Superior temporal gyrus (tissue), 1 donor: ENCODE measurements at regions not wholly inside any gene's neighbourhood (a gene's known extent, or its start where the extent isn't known, plus 50 kb on each side); places are given as distances from the start of the nearest gene placed in this dataset.
"Not testable (repeated sequence)": the region's sequence is repeated elsewhere in the genome, so short reads cannot be mapped to it uniquely, and the experiment has no call there.

ENCODE experiments used
- DNase-seq: peaks from one replicate; pipeline ENCODE4 v3.0.0-alpha.2; 2016; ENCODE audit errors: extremely low spot score

DNA sequence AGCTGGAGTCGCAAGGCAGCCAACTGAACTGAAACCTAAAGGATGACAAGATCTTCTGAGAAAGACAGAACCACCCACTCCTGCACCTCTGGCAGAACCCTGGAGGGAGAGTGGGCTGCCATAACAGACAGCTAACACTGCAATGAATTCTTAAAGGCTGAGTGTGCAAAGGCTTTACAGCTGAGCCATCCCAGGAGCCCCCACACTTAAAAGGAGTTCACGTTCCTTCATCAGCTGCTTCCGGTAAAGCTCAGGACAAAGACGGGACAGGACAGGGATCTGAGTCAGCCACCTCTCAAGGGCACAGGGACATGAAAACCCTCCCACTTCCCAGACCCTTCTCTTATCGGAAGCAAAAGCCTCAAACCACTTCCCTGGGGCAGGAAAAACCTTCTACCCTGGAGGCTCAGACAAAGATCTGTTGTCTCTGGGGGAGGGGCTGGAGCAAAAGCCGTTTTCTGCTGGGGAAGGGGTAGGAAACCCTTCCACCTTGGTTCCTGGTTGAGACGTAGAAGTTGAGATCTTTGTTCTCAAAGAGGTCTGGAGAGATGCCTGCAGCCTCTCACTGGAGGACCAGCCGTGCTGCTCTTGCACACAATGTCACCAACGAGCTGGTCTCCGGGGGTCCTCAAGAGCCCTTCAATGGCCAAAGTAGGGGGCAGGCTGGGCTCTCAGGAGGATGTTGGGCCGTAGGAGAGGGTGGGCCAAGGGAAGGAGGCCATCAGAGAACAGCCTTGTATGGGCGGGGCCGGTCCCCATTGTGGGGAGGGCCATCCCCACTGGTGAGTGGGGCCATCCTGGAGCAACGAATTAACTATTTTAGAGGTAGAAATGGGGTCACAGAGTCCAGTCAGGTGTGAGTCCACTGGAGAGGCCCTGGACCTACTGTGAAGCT lies 452.4 kb downstream of the PTPRU start:
- DNase-seq, result no peak

DNA sequence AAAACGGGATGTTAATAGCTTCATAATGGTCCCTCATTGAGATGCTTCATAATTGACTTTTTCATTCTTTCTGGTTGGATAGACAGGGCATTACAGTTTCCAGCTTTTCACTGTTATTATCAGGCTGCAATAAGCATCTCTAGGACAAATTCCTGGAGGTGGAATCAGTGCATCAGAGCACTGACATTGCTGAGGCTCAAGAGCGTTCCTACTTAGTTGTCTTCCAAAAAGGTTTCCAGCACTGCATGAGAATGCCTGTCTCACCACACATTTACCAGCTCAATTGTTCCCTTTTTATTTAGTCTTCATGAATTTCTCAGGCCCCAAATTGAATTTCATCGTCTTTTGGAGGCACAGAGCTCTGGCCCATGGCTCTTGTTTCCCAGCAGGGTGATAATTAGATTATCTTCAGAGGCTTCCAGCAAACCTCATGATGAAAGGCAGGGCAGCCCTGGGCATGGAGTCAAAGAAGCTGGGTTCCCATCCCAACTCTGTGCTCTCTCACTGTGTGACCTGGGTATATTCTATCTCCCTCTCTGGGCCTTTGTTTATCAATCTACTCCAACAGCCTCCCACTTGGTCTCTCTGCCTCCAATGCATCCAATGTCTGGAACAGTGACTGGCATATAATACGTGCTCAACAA lies 451.4 kb downstream of the PTPRU start:
- no peak for DNase-seq

DNA sequence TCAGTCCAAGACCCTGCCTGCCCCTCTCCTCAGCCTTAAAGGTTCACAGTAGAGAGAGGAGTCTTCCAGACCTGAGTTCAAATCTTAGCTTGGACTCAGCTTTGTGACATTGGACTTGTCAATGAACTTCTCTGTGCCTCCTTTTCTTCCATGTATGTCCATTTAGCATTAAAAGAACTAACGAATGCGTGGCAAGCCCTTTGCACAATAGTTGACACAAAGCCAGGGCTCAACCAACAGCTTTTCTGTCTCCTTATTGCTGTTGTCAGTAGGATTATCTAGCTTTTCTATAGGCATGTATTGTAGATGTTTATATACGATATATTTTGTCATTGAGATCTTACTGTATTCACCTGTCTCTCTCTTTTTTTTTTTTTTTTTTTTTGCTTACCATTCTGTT lies 450.8 kb downstream of the PTPRU start:
- no peak for DNase-seq

DNA sequence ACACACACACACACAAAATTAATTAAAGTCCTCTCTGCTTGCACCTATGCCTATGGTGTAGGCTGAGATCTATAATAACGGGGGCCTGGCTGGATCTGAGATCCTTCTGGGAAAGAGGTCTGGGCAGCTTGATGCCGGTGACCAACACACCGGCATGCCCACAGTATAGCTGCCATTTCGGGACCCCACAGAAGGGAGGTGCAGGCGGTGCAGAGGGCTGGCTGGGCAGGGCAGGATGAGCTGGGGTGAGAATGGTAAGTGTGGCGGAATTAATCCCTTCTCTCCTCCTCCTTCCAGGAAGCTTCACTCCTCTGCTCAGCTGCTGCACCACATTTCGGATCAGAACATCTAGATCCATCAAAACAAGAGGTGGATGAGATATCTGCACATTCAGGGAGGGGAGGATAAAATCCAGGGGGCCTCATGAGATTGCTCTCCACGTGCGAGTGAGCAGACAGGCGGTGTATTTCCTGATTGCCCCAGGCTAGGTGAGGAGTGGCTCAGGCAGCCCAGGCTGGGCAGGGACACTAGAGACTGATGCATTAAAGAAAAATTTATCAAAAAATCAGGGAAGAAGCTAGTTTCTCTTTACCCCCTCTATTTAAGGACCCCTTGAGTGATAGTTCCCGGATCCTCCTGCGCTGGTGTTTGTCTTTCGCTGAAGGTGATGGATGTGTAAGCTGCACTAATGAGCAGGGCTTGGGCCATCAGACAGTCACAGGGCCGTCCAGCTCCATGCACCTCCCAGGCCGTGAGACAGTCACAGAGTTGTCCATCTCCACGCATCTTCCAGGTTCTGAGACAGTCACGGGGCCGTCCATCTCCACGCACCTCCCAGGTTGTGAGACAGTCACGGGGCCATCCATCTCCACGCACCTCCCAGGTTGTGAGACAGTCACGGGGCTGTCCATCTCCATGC lies 449.9 kb downstream of the PTPRU start:
- no peak for DNase-seq

DNA sequence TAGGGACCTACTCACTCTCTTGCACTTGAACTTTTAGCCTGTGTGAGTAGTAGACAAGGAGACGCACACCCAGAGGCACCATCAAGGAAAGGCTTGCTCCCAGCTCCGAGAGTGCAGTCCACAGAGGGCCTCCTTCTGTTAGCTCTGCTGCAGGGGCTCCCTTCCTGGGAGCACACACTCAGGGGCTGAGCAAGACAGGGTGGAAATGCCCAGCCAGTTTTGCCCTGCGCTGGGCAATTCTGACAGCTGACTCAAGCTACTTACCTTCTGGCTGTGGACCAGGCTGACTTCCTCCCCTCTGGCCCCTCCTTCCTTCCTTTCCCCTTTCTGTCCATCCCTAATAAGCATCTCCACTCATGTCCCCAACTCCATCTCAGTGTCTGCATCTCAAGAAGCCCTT lies 449.1 kb downstream of the PTPRU start:
- DNase-seq, result no peak

DNA sequence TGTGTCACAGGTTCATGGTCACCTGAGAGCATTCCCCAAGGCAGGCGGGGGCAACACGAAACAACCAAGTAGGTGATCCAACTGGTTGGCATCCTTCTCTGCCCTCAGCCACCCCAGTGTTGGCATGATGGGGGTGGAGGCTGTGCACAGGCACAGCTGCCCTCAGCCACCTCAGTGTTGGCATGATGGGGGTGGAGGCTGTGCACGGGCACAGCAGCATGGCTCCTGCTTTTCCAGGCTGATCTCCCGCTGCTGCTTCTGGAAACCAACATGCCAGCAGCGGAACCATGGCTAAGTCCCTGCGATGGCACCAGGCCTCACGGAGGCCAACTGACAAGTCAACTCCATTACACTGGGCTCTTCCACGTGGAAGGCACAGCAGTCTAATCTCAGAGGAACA lies 447.8 kb downstream of the PTPRU start:
- DNase-seq, result no peak

DNA sequence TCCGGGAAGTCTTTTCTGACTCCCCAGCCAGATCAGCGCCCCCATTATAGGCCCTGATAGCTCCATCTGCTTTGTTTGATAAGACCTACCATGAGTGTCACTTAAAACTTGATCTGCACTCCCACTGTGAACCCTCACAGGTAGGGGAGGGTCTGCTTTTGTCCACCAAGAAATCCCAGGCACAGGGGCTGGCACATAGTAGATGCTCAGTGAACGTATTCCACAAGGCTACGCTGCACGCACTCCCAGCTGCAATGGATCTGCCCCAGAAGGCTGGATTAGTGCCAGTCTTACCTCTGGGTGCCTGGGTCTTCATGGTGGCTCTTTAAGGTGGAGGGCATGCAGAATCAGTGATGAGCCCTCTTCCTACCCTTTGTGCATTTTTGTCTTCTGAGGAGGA lies 447.1 kb downstream of the PTPRU start:
- no peak for DNase-seq

DNA sequence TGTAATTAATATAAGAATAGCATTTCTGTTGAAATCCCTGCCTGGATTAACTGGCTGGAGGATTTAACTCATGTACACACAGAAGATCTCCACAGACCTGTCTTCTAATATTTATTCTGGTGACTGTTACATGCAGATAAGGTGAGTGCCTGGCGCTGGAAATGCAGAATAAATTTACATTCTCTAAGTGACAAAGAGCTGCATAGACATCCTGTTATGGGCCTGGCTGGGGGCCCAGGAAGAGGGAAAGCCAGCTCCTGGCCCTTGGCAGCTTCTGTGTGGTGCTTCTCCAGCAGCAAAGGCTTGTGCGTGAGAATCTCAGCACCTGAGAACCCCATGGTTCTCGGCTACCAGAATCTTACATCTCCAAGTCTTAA lies 446.6 kb downstream of the PTPRU start:
- peak; percentile 27 for DNase-seq

DNA sequence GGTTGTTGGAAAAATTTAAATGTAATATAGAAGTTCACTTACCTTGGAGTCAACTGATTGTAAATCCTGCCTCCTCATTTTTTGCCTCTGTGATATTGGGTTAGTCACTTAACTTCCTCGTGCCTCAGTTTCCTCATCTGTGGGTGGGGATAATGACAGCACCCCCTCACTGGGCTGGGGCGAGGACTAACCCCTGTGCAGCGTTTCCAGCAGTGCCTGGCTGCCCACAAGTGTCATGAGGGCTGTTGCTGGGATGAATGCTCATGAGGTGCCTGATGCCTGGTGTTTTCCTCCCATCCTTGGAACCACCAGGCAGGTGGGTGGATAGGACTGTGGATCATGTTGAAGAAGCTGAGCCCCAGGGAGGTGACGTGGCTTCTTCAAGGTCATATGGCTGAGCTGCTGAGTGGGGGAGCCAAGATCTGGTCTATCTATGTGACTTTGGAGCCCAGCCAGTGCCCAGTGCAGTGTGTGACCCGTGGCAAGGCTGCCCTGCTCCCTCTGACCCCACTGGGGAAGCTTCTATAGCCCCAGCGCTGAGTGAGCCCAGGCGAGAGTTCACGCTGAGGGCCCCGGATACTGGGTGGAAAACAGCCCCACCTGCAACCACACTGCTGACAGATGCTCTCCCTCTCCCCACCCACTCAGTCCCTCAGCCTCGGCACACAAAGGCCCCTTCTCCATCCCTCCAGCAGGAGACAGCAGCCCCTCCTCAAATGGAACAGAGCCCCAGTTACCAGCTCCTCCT lies 446.0 kb downstream of the PTPRU start:
- DNase-seq, result no peak

DNA sequence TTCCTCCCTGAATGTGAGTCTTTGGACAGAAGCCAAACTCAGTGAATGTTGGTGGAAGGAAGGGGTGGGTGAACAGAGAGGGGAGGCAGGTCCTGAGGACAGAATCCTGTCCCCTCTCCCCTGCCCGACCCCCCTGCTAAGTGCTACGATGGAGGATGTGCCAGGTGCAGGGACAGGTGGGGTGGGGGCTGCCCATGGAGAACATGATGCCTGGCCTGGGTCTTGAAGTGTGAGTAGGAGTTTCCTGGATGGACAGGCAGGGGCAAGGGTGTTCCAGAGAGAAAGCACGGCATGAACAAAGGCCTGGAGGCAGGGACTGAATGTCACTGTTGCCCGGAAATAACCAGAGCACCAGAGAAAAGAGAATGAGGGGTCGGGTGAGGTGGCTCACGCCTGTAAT lies 445.1 kb downstream of the PTPRU start:
- not testable (repeated sequence) for DNase-seq

DNA sequence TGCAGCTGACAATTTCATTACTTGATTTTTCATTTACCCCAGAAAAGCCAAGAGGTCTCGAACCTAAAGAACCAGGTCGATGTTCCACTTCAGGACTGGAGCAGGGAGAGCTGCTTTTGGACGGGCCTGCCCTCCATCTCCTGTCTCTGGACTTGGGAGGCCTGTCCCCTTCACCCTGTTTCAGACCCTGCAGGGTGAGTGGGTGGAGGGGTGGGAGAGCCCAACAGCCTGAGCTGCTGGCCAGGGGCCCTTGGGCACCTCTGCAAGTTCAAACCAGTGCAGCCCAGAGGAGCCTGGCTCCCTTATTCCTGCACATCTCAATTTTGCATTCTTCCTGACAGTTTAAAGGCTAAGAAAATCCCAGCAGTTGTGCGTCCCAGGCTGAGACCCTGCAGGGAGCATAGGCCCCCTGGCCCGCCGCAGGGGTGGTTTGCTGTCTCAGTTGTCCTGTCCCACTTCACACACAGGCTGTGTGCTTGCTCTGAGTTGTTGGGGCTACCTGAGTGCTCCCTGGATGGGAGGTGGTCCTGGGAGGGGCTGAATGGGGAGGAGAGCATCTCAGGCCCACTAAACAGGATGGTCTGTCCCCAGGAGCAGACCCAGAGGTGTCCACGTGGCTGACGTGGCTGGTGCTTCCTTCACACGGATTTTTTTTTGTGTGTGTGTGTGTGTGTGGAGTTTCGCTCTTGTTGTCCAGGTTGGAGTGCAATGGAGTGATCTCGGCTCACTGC lies 443.7 kb downstream of the PTPRU start:
- DNase-seq, result no peak

DNA sequence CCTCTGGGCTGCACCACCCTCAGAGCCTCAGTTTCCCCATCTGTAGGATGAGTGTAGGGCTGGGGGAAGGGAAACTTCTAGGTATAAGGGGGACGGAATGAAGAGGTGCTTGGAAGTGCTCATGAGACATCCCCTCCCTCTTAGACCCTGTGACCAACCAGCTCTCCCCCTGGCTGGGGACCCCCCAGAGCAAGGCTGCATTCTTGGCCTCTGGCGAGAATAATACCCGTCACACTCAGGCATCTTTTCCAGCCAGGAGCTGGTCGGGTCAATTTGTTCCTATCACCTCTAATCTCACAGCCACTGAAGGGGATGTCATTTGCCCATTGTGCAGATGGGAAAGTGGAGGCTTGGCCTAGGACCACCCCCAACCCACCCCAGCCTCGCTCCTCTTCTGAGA lies 443.0 kb downstream of the PTPRU start:
- no peak for DNase-seq

DNA sequence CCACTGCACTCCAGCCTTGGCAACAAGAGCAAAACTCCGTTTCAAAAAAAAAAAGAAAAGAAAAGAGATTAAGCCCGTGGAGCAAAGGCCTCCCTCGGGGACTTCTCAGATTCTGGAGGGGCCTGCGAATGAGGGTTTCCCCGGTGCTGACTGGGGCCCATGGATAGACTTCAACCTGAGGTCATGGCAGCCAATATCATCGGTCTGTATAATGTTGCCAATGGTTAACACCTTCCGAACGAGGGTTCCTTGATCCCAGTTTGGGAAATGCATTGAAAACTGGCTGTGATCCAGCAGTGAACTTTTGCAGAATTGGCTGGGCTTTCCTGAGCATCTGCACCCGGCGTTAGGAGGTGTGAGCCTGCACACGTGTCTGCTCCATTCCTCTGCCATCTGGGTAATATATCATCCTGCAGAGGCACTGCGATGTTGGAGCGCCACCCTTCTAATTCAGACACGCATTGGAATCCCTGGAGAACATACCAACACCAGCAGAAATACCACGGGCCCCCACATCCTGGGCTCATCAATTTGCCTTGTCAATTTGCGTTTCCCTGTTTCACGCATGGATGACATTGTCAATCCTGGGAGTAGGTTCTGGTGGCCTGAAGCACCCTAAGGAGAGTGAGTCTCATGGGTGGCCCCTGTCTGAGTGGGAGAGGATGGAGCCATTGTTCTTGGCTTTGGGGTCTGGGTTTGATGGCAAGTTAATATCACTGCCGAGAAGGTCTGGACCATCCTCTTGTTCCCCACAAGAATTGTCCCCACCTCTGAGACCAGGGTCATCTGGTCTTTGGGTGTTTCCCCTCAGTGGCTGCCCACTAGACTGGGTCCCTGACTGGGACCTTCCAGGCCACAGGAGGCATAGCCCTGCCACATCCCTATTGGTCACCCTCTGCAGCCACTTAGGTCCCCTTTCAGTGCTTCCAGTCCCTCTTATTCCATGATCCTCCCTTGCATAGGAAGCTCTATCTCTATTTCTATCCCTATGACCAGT lies 441.0 kb downstream of the PTPRU start:
- DNase-seq, result no peak

DNA sequence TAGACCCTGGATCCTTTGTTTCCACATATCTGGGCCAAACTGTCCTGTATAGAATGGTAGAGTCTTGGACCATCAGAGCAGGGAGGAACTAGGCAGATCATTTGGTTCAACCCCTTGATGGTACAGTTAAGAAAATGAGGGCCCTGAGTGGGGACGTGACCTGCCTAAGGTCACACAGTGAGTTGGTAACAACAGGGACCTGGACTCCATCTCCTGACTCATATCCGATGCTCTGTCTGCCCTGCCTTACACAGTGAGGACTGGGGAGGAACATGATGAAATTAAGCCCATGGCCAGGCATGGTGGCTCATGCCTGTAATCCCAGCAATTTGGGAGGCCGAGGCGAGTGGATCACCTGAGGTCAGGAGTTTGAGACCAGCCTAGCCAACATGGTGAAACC lies 440.2 kb downstream of the PTPRU start:
- DNase-seq, result no peak

DNA sequence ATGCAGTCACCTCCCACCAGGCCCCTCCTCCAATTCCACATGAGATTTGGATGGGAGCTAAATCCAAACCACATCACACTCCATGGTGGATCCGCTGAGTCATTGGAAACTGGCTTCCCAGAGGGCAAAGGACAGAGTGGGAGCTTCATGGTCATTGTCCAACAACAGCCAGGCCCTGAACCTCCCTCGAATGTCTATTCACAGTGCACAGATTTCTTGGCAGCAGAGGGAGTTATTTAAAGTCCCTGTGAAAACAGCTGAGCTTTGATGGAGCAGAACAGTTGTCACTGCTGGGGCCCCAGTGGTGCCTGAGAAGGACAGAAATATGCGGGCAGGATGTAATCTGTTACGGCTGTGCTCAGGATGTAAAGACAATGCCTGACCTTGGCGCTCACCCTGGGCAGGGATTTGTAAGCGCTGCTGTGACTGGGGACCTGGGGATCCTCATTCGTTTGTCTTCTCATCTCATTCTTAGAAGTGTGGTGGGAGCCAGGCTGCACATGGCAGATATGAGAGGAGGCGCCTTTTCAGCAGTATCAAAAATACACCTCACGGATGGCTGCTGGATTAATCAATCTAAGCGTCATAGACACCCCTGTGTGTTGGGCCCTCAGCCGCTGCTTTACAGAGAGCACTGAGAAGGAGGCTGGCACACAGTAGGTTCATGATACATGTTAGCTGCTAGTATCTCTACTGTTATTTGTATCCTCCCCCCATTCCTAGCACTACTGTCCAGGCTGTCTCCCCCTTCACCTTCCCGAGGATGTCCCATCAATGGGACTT lies 439.4 kb downstream of the PTPRU start:
- no peak for DNase-seq

DNA sequence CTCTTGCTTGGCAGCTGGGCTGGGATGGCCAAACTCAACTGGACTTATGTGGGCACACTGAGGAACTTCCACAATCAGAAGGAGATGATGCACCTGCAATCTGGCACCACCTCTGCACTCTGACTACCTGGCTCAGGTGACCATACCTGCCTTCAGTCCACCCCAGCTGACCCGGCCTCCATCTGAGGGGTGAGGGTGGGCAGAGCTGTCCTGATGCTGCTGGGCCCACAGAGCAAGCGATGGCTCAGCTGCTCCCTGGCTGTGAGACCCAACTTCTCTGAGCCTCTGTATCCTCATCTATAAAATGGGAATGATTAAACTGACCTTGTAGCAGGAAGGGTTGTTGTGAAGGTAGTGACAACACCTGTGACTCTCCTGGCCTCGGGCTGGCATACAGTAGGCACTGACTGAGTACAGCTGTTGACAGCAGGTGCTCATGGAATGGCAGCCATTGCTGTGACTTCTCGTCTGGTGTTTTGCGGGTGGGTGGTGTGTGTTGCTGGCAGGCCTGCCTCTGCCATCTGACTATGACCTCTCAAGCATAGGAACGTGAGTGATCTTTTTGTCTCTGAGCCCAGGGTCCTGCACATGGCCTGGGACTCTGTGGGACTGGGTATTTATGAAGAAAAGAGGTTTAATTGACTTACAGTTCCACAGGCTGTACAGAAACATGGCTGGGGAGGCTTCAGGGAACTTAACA lies 438.5 kb downstream of the PTPRU start:
- DNase-seq, result no peak

DNA sequence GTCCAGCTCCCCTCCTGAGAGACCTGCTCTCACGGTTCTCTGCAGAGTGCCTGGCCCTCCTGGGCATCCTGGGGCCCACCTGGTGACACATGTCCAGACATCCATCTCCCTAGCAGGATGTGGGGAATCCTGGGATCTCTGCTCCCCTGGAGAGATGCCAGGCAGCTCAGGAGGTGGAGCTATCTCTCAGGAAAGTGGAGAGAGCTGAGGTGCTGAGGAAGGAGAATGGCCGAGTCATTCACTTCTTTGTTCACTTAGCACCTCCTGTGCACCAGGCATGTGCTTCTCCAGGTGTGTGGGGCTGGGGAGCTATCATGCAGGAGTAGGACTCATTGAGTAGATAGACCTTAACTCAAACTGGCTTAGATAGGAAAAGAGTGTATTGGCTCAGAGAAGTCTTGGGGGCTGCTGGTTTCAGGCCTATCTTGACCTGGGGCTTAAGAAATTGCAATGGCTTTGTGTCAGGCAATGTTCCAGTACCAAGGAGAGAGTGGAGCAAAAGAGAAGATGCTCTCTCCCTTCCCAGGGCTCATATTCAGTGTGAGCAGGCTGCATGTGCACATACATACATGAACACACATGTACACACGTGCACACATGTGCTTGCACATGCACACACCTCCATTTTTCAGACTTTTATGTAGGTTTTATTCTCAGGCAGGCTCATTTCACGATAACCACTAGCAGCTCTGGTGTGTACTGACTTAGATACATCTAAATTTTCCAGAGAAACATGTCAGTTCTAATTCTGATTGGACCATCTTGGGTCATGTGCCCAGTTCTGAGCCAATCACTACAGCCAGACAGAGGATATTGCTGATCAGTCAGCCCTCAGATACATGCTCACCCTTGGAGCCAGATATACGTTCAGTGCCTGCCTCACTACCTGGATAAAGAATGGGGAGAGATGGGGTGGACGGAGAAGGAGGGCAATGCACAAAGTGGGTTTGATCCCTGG lies 437.6 kb downstream of the PTPRU start:
- DNase-seq, result no peak
